H7 (cell line): ENCODE measurements at regions not wholly inside any gene's neighbourhood (a gene's known extent, or its start where the extent isn't known, plus 50 kb on each side); places are given as distances from the start of the nearest gene placed in this dataset.

Experiments
- DNase-seq: peaks from one replicate; pipeline ENCODE4 v3.0.0; 2012
- H3K27me3 ChIP-seq: 2 replicates; pipeline ENCODE4 v1.6.0; 2011; ENCODE audit warnings: mild to moderate bottlenecking, low read length; ENCODE audit not compliant: control insufficient read depth, insufficient read depth
- H3K36me3 ChIP-seq: replicated peaks from 2 replicates; pipeline ENCODE4 v1.5.1; 2011; ENCODE audit warnings: low read length; ENCODE audit not compliant: control insufficient read depth, insufficient read depth
- H3K4me3 ChIP-seq: 2 replicates; pipeline ENCODE4 v1.5.1; 2011; ENCODE audit warnings: low read depth, mild to moderate bottlenecking, control low read depth, low read length, moderate library complexity; ENCODE audit not compliant: insufficient read depth

- H3K36me3 ChIP-seq = no peaks in the 10 kb centered on the region
- no peak overlapping the region for H3K4me3 ChIP-seq
- H3K27me3 ChIP-seq = no peaks in the 10 kb centered on the region
- peak; percentile 8 for DNase-seq
Measured at GRCh38 chr11:134555510-134555909, 143.5 kb upstream of the B3GAT1 start.

GRCh38 chr11:134554861-134555260 lies 142.8 kb upstream of the B3GAT1 start:
- H3K27me3 ChIP-seq = no peaks in the 10 kb centered on the region
- no peak overlapping the region for H3K4me3 ChIP-seq
- DNase-seq = peak; percentile 4
- no peaks in the 10 kb centered on the region for H3K36me3 ChIP-seq

- no peaks in the 10 kb centered on the region for H3K36me3 ChIP-seq
- H3K4me3 ChIP-seq = no peak overlapping the region
- H3K27me3 ChIP-seq = no peaks in the 10 kb centered on the region
- peak; percentile 10 for DNase-seq
Measured at GRCh38 chr11:134554106-134554505, 142.1 kb upstream of the B3GAT1 start.

GRCh38 chr11:134552749-134553148 lies 140.7 kb upstream of the B3GAT1 start:
- Histone ChIP-seq H3K4me3 (no peak overlapping the region), H3K36me3 (no peaks in the 10 kb centered on the region), H3K27me3 (no peaks in the 10 kb centered on the region)
- DNase-seq = no peak

GRCh38 chr11:134545521-134545920 lies 133.5 kb upstream of the B3GAT1 start:
- Histone ChIP-seq H3K36me3 (no peaks in the 10 kb centered on the region), H3K27me3 (no peaks in the 10 kb centered on the region), H3K4me3 (no peak overlapping the region)
- DNase-seq = no peak

GRCh38 chr11:134544095-134544815 lies 132.2 kb upstream of the B3GAT1 start:
- no peak for DNase-seq
- H3K36me3 ChIP-seq = no peaks in the 10 kb centered on the region
- H3K27me3 ChIP-seq = no peaks in the 10 kb centered on the region
- no peak overlapping the region for H3K4me3 ChIP-seq

- Histone ChIP-seq H3K27me3 (no peaks in the 10 kb centered on the region), H3K36me3 (no peaks in the 10 kb centered on the region), H3K4me3 (no peak overlapping the region)
- DNase-seq = no peak
Measured at GRCh38 chr11:134543645-134544044, 131.6 kb upstream of the B3GAT1 start.

- Histone ChIP-seq H3K27me3 (no peaks in the 10 kb centered on the region), H3K4me3 (no peak overlapping the region), H3K36me3 (no peaks in the 10 kb centered on the region)
- DNase-seq = no peak
Measured at GRCh38 chr11:134543241-134543640, 131.2 kb upstream of the B3GAT1 start.

- no peak overlapping the region for H3K4me3 ChIP-seq
- no peak for DNase-seq
- H3K27me3 ChIP-seq = no peaks in the 10 kb centered on the region
- H3K36me3 ChIP-seq = no peaks in the 10 kb centered on the region
Measured at GRCh38 chr11:134542401-134543165, 130.5 kb upstream of the B3GAT1 start.

GRCh38 chr11:134541951-134542350 lies 129.9 kb upstream of the B3GAT1 start:
- no peak for DNase-seq
- Histone ChIP-seq H3K27me3 (no peaks in the 10 kb centered on the region), H3K4me3 (no peak overlapping the region), H3K36me3 (no peaks in the 10 kb centered on the region)

- no peak for DNase-seq
- H3K4me3 ChIP-seq = no peak overlapping the region
- no peaks in the 10 kb centered on the region for H3K27me3 ChIP-seq
- no peaks in the 10 kb centered on the region for H3K36me3 ChIP-seq
Measured at GRCh38 chr11:134541355-134541754, 129.3 kb upstream of the B3GAT1 start.

GRCh38 chr11:134539285-134539684 lies 127.2 kb upstream of the B3GAT1 start:
- peak; percentile 16 for DNase-seq
- H3K27me3 ChIP-seq = no peaks in the 10 kb centered on the region
- H3K36me3 ChIP-seq = no peaks in the 10 kb centered on the region
- H3K4me3 ChIP-seq = no peak overlapping the region

- DNase-seq = peak; percentile 42
- no peaks in the 10 kb centered on the region for H3K27me3 ChIP-seq
- no peak overlapping the region for H3K4me3 ChIP-seq
- no peaks in the 10 kb centered on the region for H3K36me3 ChIP-seq
Measured at GRCh38 chr11:134538742-134539141, 126.7 kb upstream of the B3GAT1 start.

- no peak overlapping the region for H3K4me3 ChIP-seq
- H3K27me3 ChIP-seq = no peaks in the 10 kb centered on the region
- no peaks in the 10 kb centered on the region for H3K36me3 ChIP-seq
- DNase-seq = peak; percentile 26
Measured at GRCh38 chr11:134537941-134538340, 125.9 kb upstream of the B3GAT1 start.

- DNase-seq = peak; percentile 31
- Histone ChIP-seq H3K27me3 (no peaks in the 10 kb centered on the region), H3K4me3 (no peak overlapping the region), H3K36me3 (no peaks in the 10 kb centered on the region)
Measured at GRCh38 chr11:134537296-134537695, 125.3 kb upstream of the B3GAT1 start.
